CD4-positive, alpha-beta T cell treated with Interleukin-15 for 4 hours (primary cell): ENCODE measurements at regions not wholly inside any gene's neighbourhood (a gene's known extent, or its start where the extent isn't known, plus 50 kb on each side); places are given as distances from the start of the nearest gene placed in this dataset.
A peak's percentile ranks its signal among the peaks of the same experiment; 100 is the strongest.

Experiments
- DNase-seq: peaks from one replicate; pipeline ENCODE4 v3.0.0-alpha.2; 2020; ENCODE audit warnings: low spot score

DNA sequence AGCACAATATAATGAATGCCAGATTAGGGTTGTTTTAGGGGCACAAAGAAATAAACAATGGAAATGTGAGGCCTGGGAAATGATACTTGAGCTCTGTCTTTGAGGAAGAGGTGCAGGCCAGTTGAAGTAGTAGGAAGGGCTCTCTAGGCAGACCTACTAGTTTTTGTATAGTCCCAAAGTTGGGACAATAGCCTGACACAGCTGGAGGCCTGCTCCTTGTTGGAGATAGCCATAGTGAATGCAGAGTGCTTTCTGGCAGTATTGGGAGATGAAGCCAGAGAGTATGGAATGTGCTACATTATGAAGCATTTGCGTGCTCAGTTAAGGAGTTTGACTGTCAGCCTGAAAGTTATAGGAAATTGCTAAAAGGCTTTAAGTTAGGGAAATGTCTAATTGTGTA is 251.2 kb upstream of the ZPLD1 start:
- DNase-seq = no peak

DNA sequence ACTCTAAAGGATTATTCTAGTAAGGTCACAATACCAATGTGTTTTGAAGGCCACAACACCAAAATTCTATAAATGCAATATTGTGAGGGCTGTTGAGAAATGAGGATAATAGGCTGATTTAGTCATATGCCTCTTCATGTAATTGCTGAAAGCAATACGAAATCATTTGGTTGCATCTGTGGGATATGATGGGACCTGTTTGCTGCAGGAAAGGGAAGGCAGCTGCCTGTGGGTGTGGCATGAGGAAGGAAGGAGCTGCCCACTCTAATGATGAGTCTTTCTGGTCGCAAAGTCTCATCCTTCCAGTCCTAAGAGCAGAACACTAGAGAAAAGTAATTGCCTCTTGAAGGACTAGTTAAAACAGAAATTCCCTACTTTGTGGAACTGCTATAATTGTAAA is 245.3 kb upstream of the ZPLD1 start:
- DNase-seq = no peak

DNA sequence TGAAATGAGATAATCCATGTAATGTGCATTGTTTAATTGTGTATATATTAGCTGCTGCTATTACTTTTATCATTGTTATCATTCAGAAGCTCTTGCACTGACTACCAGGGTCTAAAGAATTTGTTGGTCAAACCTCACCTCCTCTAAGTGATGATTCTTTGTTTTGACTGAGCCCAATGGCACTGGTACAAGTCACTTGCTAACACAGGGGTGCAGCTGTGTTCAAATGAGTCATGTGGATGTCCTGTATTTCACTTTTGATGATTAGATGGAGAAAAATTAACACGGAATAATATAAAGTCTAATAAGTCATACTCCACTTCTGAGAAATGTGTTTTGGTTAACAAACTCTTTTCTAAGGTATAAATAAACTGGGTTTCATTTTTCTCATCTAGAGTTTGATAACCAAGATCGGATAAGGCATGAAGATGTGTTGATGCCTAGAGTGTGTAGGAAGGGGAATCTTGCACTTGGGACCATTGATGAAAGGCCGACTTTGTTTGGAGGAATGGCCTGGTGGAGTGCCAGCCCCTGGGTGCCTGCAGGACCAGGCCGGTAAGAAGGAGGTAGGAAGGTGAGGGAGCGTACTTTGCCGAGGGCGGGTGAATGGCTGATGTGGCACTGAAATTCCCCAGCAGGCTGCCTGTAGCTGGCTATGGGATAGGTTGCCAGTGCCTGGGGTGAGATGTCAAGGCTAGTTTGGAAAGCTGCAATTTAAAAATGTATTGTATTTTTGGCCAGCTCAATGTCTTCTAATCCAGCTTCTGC is 244.7 kb upstream of the ZPLD1 start:
- DNase-seq = no peak

DNA sequence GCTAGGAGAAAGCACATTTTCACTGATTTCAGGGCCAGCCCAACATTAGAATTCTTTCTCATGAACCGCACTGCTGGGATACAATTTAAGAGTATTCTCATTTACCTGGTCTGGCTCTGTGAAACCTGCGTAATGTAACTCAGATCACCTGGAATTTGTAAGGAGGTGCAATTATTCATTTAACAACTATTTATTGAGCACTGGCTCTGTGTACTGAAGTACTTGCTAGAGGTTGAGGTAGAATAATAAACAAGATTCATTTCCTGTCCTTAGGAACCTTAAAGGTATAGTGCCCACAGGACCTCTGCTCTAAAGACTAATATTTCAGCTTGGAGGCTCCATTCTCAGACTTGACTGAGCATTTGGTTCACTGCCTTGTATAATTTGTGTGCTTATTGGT is 242.2 kb upstream of the ZPLD1 start:
- no peak for DNase-seq

DNA sequence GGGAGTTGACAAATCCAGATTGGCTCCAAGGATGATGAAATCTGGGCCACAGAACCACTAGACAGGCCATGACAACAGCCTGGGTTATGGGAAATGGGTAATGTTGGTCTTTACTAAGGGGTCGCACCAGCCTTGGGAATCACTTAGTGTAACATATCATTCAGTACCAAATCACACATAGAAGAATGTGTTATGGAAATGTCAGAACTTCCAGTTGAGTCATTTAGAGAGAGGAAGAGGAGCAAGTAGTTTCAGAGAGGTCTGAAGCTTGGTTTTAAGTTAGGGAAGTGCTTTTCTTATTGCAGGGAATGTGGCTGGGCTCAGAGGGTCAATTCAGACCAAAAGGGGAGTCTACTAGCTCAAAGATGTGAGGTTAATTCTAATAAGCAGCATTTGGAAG is 241.6 kb upstream of the ZPLD1 start:
- no peak for DNase-seq

DNA sequence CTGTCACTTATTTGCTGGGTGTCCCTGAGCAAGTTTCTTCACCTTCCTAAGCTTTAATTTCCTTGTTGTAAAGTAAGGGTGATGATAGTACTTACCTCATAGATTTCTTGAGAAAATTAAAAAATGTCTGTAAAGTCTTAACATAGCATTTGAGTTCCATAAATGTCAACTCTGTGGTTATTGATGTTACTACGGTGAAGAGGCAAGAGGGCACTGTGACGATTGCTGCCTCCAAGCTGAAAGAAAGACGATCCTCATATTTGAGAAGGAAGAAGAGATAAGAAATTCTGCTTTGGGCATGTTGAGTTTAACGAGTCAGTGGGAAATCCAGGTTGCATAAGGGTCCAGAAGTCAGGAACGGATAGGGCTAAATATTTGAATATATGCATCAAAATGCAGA is 240.8 kb upstream of the ZPLD1 start:
- DNase-seq = no peak

DNA sequence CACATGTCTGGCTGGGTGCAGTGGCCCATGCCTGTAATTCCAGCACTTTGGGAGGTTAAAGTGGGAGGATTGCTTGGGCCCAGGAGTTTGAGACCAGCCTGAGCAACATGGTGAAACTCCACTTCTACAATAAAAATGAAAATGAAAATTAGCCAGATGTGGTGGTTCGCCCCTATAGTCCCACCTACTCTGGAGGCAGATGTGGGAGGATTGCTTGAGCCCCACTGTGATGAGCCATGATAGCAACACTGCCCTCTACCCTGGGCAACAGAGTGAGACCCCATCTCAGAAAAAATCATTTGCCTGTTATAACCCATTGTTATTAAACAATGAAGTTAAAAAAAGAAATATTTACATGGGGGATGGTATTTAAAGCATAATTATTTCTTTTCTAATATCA is 240.1 kb upstream of the ZPLD1 start:
- no peak for DNase-seq

DNA sequence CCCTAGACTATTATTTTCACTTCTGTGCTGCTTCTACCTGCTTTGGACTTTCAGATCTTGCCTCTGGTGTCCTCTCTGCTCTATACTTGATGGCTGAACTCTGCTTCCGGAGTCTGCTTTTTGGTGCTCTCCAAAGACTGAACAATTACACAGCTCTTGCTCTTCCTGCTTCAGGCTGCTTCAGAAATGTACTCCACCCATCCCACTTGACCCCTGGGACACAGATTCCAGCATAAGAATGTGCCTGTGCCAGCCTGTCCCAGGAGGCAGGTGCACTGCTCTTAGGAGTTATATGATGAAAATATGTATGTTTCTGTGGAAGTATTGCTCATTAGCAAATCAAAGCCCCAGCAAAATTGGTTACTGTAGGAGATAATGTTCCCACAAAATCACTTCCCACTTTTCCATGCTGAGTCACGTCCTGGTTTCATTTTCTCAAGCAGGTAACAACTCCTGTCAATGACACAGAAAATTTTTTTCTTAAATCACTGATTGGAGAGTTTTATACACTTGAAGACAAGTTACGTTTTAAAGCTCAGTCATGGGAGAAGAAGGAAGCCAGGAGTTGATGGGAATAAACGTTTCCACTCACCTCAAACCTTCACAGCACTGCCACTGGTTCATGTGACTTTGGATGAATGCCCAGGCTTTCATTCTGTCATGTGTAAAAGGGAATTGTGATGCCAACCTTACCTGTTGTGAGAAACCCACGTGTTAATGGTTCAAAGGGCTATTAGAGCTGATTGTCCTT is 239.4 kb upstream of the ZPLD1 start:
- no peak for DNase-seq

DNA sequence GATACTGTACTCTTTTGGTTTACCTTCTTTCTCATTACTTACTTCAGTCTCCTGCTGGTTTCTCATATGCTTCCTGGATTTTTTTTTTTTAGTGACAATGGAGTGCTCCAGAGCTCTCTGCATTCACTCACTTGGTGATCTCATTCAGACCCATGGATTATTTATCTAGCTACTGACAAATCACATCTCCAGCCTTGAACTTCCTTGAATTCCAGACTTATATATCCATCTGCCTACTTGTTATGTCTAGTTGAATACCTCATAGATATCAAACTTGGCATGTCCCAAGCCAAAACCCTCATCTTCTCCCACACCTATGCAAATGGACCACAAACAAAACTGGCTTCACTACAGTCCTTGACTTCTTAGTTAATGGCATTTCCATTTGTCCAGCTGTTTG is 234.7 kb upstream of the ZPLD1 start:
- no peak for DNase-seq

DNA sequence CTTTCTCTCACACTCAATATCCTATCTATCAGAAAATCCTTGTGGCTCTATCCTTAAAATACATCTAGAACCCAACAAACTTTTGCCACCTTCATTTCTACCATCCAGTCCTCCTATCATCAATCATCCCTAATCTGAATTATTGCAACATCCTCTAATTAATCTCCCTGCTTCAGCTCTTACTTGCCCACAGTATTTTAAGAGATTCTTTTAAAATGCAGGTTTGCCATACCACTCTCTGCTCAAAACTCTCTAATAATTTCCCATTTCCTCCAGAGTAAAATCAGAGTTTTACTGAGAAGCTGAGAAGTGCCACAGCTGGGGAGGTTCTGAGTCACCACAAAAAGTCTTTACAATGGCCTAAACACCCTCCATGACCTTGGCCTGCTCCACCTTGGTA is 234.3 kb upstream of the ZPLD1 start:
- DNase-seq = no peak

DNA sequence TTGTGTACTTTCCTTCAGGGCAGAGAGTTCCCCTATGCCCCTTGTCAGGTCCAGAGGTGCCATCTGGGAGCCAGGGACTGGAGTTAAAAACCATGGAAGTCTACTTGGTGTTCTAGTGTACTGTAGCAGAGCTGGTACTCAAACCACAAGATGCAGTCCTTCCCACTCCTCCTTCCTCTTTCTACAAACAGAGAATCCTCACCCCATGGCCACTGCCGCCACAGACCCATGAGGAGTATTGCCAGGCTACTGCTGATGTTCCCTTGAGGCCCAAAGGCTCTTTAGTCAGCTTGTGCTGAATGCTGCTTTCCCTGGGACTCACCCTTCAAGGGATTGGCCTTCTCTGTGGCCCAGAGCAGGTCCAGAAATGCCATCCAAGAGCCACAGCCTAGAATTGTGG is 229.2 kb upstream of the ZPLD1 start:
- no peak for DNase-seq

DNA sequence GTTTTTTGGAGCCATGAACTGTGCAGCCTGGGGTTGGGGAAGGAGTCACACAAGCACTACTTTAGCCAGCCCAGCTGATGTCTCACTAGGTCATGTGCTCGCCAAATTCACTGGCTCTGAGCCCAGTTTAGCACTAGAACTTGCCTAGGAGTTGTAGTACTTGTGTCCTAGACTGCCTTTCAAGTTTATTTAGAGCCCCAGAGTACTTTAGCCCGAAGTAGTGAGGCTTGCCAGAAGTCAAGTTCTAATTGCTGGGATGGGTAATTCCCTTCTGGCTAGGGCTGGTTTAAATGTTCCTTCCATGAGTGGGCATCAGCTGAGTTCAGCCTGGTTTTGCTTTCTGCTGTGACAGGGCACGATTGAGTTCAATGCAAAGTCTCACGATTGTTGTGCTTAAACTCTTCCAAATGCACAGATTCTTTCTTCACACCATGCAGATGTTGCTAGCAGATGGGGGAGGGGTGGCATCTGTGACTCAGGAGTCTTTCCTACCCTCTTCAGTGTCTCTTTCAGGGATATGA is 228.2 kb upstream of the ZPLD1 start:
- DNase-seq = no peak

DNA sequence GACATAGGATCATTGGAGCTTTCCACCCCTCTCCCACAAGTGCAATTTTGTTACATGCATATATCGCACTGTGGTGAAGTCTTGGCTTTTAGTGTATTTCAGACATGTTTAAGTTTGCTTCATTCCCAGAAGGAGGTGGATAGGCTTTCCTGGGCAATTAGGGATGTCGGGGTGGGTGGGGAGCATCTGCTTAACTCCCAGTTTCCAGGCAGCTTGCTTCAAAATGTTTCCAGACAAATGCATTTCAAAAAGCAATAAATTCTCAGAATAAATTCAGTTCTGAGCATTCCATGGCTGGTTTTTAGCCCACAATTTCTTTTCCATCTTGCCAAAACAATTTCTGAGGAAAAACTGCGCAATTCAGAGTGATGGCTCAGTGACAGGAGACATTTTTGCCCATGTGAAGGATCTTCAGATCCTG is 227.7 kb upstream of the ZPLD1 start:
- DNase-seq = no peak

DNA sequence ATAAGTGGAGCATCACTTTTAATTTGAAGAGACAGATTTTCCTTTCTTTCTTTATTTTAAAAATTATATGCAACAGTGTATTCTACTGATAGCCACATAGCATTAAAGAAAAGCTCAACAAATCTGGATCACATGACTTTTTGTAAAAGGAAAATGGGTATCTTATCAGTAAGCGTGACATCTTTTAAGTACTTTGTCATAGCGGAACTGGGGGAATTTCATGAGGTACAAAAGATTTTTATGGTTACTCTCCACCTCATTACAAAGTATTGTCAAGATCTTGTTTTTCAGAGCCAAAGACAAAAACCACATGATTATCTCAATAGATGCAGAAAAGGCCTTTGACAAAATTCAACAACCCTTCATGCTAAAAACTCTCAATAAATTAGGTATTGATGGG is 219.6 kb upstream of the ZPLD1 start:
- DNase-seq = no peak

DNA sequence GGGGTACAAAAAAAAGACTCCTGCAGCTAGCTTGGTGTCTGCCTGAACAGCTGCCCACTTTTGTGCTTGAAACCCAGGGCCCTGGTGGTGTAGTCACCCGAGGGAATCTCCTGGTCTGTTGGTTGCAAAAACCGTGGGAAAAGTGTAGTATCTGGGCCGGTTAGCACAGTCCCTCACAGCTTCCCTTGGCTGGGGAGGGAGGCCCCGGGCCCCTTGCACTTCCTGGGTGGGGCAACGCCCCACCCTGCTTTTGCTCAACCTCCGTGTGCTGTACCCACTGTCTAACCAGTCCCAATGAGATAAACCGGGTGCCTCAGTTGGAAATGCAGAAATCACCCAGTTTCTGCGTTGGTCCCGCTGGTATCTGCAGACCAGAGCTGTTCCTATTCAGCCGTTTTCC is 211.7 kb upstream of the ZPLD1 start:
- DNase-seq = peak; percentile 22

DNA sequence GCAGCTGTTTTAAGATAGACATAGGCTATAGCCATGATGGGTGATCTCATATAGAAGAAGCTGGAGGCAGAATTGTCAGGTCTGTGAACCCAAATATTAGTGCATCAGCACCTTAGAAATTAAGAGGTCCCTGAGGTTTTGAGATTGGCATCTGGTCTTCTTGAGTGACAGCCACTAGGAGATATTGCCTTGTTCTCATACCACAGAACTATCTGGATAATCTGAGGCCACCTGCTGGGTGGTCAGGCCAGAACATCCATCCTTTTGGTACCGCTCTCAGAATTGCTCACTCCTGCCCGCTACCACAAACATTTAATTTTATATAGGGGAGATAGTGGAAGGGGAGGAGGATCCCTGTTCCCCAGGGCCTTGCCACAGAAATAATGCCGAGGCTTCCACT is 210.6 kb upstream of the ZPLD1 start:
- peak; percentile 4 for DNase-seq

DNA sequence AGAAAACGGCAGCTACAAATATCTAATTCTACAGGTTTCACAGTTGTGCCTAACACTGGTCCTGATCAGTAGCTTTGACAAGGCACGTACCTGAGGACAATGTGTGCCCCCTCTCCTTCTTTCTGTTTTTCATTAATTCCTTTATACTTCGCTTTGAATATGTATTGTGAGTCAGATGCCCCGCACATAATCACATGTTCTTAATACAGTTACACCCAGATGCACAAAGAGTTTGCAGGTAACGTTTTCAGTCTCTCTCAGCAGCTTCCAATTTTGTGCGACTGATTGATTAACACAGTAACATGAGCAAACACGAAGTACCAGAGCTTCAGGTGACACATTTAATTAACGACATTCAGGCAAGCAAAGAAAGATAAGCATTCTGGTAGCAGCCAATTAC is 209.8 kb upstream of the ZPLD1 start:
- DNase-seq = no peak

DNA sequence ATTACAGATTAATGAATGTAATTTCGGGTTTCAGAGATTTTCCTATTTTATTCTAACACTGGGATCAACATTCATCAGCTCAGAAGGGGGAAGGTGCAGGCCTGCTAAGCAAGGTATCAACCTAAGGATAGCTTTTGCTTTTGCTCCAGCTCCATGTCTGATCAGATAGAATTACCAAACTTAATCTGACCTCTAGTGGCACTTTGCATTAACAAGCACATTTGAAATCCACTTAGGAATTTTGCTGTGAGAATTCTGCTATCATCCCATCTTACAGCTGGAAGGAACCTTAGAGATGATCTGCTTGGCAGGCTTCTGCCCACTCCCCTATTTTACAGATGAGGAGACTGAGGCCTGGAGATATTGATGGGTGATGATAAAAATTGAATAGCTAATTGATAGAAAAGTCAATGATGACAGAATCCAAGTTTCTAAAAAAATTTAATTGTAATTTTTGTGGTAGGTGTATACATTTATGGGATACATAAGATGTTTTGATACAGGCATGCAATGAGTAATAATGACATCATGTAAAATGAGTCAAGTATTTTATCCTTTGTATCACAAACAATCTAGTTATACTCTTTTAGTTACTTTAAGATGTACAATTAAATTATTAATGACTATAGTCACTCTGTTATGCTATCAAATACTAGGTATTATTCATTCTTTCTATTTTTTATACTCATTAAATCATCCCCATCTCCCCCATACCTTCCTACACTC is 209.2 kb upstream of the ZPLD1 start:
- peak; percentile 47 for DNase-seq

DNA sequence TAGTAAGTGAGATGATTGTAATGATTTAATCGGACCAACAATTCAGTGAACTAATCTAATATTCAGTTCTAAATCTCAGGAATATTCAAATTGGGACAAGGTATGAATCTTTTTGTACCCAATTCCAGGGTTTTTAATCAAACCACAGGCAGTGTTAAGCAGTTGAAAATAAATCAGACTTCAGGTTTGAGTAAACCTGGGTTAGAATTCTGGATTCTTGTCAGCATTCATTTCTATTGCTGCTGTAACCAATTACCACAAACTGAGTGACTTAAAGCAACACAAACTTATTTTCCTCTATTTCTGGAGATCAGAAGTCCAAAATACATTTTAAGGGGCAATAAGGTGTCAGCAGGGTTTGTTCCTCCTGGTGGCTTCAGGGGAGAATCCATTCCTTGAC is 208.4 kb upstream of the ZPLD1 start:
- no peak for DNase-seq

DNA sequence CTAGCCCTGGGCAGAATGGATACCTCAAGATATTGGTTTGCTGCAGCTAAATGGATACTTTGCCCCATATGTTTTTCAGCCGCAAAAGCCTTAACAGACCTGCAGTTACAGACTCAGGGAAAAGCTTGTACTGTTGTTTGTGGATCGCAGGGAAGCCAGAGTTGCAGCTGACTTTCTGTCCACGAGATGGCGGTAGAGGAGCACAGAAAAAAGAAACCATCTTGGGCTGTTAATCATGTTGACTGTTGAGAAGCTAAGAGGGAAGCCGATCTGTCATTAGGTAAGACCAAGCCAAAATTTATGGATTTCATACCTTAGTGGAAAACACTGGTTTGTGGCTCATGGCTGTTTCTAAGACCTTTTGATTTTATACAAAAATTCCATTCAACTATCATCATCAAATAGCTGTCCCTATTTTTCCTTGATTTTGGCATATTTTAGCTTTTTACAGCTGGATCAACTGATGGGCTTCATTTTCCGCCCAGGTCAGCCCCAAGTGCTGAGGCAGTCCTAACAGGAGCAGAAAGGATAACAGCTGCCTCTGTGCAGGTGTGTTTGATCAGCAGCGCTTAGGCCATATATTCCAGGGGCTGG is 205.7 kb upstream of the ZPLD1 start:
- DNase-seq = peak; percentile 82

DNA sequence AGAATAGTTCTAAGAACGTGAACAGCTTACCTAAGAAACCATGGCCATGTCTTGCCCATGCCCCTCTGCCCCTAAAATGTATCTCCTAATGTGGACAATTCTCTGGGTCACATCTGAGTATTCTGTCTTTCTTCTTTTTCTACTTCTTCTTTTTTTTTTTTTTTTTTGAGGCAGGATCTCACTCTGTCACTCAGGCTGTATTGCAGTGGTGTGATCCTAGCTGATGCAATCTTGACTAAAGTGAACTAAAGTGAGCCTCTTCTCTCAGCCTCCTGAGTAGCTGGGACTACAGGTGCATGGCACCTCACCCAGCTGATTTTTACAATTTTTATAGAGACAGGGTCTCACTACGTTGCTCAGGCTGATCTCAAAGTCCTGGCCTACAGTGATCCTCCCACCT is 204.8 kb upstream of the ZPLD1 start:
- no peak for DNase-seq

DNA sequence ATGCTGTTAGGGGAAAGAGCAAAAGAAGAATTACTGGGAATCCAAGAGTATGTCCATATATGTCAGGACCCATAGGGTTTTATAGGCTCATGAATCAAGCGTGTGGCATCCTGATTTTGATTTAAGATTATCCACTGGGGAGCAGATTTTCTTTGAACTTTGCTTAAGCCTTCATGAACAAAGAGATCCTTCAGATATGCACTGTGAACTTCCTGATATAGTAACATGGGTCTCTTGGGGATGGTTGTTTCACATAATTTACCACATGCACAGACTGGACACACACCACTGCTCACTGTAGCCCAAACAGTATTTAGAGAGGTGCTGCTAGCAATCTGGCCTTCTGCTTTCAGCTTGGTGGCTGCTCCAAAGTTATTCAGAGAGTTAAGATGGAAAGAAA is 200.9 kb upstream of the ZPLD1 start:
- no peak for DNase-seq

DNA sequence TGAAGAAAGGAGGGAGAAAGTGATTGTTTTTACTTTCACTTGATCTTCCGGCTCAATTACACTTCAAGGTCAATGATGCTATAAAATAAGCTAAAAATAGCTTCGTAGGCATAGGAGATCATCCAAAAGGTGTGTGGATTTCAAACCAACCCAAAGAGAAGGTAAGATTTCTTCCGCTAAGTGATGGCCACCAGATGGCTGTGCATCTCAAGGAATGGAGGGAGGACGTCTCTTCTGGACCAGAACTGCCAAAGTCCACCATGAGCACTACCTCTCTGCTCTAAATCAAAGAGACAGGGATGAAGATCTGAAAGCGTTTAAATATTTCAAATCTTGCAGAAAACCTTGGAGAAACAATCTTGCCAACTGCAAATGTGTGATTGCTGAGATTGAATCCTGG is 199.1 kb upstream of the ZPLD1 start:
- DNase-seq = no peak
